ENCODE measurements at regions not wholly inside any gene's neighbourhood (a gene's known extent, or its start where the extent isn't known, plus 50 kb on each side); places are given as distances from the start of the nearest gene placed in this dataset.
"Not testable (repeated sequence)": the region's sequence is repeated elsewhere in the genome, so short reads cannot be mapped to it uniquely, and the experiment has no call there.

DNA sequence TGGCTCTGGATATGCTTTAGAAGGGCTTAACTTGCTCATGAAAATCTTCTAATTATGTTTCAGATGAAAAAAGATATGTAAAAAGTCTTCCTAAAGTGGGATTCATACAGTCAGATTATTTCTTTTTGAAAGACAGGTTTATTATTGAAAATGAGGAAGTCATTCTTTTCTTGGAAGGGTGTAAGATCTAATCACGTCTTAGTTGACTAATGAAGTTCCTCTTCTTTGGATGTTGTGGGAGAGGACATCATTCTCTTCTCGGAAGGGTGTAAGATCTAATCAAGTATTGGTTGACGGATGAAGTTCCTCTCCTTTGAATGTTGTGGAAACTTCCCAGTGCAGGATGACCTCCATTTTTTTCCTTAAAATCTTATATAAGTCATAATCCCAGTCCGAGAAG lies 74.9 kb downstream of the ALG10 start:
- DNase-seq = peak; percentile 9 to 23

DNA sequence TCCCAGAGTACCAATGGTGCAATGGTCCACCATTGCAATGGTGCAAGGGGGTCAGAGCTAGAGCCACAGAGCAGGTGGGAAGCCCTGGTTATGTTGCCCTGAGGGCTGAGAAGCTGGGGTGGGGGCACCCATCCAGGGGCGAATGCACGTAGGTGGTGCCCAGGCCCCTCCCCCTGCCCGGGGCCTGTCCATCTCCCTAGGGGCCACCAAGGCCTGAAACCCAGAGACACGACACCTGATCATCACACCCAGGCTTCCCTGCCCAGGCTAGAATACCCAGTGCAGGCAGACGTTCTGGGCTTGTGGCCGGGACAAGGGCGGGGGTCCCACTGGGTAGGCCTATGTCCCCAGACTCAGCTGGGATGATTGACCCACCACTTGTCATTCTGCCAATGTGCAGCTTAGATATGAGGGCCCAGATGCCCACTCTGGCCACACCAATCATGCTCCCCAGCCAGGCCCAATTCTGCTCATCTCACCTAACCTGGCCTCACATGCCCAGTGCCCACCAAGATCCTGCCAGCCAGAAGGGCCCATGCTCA lies 83.2 kb downstream of the ALG10 start:
- no peak for DNase-seq

GRCh38 chr12:34106172-34106571 lies 83.9 kb downstream of the ALG10 start:
- no peak for DNase-seq

DNA sequence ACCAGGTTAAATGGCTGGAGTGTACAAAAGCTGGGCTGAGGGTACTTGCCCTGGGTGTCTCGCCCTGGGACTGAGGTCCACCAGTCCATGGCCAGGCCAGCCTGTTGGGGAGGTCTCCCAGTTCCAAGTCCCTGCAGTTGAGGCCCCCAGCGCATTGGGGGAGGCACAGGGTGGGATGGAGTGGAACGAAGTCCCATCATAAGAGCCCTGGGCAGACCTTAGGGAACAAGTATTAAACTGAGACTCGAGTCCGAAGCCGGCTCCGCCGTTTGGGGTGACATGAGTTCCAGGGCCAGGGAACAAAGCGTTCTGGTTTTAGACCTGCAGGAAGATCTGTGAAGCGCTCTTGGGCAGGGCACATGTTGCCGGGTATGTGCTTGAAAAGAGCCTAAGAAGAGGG lies 84.7 kb downstream of the ALG10 start:
- no peak for DNase-seq

- no peak for DNase-seq
These were observed 85.6 kb downstream of the ALG10 start for GRCh38 chr12:34107781-34108404.

GRCh38 chr12:34108405-34108803 lies 86.1 kb downstream of the ALG10 start:
- DNase-seq = no peak

DNA sequence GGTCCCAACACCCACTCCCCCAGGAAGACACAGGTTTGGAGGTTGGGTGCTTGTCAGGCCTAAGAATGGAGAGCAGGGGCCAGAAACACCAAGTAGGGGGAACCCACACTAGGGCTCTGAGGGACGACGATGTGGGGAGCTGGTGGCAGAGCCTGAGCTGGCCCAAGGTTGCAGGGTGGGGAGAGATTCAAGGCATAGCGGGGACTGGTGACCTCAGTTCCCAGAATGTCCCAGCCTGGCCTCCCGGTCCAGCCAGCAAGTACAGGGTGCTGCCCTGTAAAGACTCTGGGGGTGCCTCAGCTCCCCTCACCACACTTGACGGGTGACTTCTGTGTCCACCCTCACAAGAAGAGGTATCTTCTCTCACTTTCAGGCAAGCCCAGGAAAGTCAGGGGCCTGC lies 86.7 kb downstream of the ALG10 start:
- DNase-seq = no peak

GRCh38 chr12:34109390-34109789 lies 87.1 kb downstream of the ALG10 start:
- DNase-seq = no peak

DNA sequence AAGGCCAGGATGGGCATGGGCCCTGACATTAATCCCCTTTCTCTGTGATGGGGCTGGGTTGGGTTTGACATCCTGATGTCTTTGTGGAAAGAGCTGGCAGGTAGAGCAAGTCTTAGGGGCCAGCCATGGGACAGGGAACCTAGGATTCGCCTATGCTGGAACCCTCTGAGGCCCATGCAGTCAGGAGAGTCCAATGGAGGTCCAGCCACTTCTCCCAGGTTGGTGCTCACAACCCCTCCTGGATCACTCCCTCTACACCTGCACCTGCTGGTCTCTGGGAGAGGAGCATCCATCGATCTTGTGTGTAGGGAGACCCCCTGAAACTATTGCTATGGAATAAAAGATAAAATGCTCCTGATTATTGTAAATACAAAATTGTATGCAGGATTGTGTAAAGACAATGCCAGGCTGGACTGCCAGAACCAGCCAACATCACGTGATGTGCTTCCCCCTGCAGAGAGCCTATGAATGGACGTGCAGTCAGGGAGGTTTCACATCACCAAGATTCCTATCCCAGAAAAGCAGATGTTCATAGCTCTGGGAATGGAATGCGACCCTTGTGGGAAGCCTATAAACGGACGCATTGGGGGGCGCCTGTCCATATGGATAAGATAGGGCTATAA lies 87.7 kb downstream of the ALG10 start:
- not testable (repeated sequence) for DNase-seq

- no peak for DNase-seq
These were observed 97.1 kb downstream of the ALG10 start for GRCh38 chr12:34119366-34119765.

- no peak for DNase-seq
These were observed 99.1 kb downstream of the ALG10 start for GRCh38 chr12:34121360-34121759.

DNA sequence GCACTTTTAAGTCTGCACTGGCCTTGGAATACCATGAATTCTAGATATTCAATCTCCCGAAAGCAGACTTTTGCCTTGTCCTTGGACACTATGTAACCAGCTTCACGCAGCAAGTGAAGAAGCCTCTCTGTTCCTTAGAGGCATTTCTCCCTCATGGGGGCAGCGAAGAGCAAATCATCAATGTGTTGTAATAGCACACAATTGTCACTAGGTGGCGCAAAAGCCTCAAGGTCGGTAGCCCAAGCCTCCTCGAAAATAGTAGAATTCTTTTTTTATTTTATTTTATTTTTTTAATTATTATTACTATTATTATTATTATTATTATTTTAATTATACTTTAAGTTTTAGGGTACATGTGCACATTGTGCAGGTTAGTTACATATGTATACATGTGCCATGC lies 100.8 kb downstream of the ALG10 start:
- DNase-seq = peak; percentile 8 to 27

- DNase-seq = no peak
These were observed 102.3 kb downstream of the ALG10 start for GRCh38 chr12:34124608-34125007.

- DNase-seq = no peak
These were observed 103.9 kb downstream of the ALG10 start for GRCh38 chr12:34126239-34126641.

GRCh38 chr12:34126805-34127204 lies 104.5 kb downstream of the ALG10 start:
- DNase-seq = no peak

GRCh38 chr12:34127379-34127778 lies 105.1 kb downstream of the ALG10 start:
- DNase-seq = not testable (repeated sequence)

- DNase-seq = no peak
These were observed 120.1 kb downstream of the ALG10 start for GRCh38 chr12:34142430-34142829.

DNA sequence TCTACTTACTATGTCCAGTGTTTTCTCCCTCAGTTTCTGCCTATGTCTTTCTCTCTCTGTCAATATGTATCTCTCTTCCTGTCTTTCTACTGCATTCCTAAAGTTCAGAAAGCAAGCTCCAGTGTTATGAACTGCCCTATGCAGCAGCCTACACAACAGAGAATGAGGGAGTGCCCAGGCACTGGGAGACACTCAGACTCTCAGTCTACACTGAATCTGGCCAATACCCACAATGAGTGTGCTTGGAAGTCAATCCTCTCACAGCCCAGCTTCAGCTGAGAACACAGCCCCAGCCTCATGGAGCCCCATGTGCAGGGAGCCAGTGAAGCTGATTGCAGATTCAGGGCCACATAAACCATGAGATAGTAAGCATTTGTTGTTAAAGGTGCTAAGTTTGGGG lies 128.7 kb downstream of the ALG10 start:
- DNase-seq = no peak

DNA sequence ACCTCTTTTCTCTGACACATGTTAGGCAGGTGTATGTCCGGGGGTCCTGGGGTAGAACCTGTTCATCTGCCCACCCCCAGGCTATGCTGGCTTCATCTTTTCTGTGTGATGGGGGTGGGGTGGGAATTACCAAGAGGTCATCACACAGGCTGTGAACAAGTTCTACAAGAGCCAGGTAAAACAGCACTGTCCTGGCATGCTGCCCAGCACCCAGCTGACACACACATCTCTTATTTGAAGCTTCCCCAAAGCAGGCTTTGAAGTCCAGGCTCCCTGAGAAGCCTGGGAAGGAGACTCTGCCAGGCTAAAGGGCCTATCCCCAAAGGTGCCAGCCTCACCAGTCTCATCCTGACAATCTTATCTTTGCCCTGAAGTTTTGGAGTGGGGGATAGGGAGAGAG lies 141.1 kb downstream of the ALG10 start:
- DNase-seq = no peak

DNA sequence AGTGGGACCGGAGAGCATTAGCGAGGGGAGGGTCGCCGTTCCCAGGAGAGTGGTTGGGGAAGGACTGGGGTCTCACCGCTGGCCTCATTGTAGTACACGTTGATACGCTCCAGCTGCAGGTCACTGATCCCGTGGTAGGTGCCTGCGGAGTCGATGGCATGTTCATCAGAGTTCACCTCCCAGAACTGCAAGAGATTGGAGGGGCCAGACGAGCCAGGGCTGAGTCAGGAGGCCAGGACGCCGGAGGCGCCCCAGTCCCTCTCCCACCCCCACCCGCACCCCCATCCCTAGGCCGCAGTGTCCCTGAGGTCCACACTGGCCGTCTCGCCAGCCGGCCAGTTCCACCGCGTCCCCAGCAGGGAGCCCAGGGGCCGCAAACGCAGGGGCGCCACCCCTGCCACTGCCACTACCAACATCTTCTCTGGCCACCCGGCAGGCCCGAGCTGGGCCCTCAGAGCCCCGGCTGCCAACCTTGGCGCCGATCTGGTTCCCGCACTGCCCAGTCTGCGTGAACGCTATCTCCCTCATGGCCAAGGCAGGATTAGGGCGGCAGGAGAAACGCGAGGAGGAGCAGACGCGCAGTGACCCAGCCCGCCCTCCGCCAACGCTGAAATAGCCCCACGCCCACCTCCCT lies 144.2 kb downstream of the ALG10 start:
- DNase-seq = no peak

DNA sequence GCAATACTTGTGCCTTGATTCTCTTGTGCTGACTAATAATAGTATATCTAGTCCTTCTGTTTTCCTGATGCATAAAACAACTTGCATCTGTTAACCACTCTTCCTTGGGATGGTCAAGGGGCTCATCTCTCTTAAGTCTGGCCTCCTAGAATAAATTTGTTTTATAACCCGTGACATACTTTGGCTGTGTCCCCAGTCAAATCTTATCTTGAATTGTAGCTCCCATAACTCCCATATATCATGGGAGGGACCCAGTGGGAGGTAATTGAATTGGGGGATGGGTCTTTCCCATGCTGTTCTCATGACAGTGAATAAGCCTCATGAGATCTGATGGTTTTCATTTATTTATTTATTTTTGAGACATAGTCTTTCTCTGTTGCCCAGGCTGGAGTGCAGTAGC lies 146.2 kb downstream of the ALG10 start:
- not testable (repeated sequence) for DNase-seq

DNA sequence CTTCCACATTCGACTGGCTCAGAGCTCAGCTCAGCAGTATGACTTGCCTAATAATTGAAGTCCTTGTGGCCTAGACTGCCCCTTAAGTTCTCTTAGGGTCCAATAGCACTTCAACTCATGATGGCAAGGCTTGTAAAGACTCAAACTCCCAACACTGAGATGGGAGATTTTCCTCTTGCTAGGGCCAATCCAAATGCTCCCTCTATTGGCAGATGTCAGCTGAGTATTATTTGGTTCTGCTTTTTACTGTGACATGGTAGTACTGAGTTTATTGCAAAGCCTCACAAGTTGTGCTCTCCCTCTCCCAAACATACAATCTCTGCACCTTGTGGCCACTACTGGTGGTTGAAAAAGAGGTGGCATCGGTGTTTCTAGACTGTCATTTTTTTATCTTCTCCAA lies 164.2 kb downstream of the ALG10 start:
- DNase-seq = peak in 1 of 2 experiments; percentile 0

- no peak for DNase-seq
These were observed 166.7 kb downstream of the ALG10 start for GRCh38 chr12:34188974-34189373.

GRCh38 chr12:34190054-34190453 lies 167.8 kb downstream of the ALG10 start:
- DNase-seq = no peak
